ENCODE measurements at regions not wholly inside any gene's neighbourhood (a gene's known extent, or its start where the extent isn't known, plus 50 kb on each side); places are given as distances from the start of the nearest gene placed in this dataset.
"Not testable (repeated sequence)": the region's sequence is repeated elsewhere in the genome, so short reads cannot be mapped to it uniquely, and the experiment has no call there.

DNA sequence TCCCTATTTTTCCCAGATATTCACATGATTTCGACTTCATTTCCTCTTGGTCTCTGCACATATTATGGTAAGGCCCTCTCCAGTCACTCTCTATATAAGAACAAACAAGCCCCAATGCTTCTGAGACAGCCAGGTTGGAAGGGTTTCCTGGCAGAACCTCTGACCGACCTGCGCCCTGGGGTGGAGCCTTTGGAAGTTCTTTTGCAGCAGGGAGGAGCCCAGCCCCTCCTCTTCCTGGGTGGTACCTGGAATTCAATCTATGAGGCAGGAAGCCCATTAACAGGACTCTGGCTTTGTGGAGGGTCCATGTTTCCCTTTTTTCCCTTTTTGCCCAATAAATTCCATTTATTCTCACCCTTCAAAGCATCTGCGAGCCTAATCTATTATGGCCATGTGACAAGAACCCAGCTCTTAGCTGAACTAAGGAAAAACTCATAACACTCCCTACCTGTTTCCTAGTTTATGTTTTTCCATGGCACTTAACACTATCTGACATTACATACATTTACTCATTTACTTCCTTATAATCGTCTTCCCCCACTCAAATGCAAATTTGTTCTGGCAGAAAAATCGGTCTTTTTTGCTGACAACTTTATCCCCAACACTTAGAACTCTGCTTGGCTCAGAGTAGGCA lies 92.5 kb upstream of the FRMD4A start:
- no peak for DNase-seq

DNA sequence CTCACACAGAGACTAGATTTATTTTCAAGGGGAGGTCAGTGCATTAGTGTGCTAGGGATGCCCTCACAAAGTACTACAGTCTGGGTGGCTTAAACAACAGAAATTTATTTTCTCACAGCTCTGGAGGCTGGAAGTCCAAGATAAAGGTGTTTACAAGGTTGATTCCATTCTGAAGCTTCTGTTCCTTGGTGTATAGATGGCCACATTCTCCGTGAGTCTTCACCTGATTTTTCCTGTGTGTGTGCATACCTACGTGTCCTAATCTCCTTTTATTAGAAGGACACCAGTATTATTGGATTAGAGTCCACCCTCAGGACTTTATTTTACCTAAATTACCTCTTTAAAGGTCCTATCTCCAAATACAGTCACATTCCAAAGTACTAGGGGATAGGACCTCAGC lies 91.7 kb upstream of the FRMD4A start:
- no peak for DNase-seq

DNA sequence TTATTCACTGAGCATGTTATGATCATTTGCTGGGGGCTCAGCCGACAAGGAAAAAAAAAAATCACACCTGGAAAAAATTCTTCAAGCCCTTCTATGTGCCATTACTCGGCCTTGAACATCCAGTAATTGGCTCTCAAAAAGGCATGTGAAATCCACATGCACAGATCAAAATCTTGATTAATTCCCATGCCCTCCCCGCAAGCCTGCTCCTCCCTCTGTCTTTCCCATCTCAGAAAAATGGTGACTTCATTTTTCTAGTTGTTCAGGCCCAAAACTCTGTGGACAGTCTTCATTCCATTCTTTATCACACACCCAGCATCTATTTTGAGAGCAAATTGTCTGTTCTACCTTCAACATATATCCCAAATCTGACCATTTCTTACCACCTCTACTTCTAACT lies 91.2 kb upstream of the FRMD4A start:
- no peak for DNase-seq

GRCh38 chr10:14417336-14417735 lies 86.6 kb upstream of the FRMD4A start:
- not testable (repeated sequence) for DNase-seq

DNA sequence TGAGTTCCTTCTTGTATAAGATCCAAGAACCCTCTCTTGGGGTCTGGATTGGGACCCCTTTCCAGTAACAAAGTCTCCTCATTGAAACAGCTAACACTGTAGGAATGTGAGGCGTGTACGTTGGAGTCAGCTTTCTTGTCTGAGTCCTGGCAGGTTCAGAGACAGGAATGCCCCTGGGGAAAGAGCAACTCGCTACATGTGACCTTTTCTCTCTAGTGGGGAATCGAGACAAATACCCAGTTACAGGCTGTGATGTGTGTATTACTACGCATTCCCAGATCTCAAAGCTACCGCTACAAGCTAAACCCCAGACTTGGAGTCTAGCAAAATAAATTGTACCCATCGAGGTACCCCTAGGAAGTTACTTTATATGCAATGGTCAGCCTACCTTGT lies 85.6 kb upstream of the FRMD4A start:
- DNase-seq, result no peak

DNA sequence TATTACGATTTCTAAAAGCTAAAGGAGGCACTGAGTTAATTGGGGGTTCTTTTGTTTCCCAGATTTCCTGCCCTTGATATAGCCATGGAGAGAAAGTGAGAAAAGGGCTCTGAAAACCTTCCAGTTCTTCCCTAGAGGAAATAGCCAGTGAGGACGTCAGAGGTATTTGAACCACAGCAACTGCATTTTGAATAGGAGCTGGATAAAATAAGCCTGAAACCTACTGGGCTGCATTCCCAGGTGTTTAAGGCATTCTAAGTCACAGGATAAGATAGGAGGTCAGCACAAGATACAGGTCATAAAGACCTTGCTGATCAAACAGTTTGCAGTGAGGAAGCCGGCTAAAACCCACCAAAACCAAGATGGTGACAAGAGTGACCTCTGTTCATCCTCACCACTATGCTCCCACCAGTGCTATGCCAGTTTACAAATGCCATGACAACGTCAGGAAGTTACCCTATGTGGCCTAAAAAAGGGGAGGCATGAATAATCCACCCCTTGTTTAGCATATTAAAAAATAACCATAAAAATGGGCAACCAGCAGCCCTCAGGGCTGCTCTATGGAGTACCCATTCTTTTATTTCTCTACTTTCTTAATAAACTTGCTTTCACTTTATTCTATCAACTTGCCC lies 85.1 kb upstream of the FRMD4A start:
- no peak for DNase-seq

DNA sequence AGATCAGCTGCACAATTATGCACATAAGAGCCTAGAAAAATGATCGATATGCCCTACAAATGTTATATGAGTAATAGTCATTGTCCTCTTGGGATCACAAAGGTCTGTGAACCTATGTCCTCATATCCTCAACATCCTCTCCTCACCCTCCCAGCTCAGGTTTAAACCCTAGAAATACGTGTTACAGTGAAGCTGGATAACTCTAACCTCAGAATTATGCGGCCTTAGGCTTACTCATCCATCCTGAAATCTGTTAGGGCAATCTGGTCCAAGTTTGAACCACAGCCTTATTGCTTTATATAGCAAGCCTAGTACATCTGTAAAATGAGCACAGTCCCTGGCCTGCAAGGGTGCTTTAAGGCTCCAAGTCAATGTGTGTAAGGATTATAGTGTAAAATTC lies 84.2 kb upstream of the FRMD4A start:
- no peak for DNase-seq

GRCh38 chr10:14413523-14413922 lies 82.8 kb upstream of the FRMD4A start:
- DNase-seq, result no peak

GRCh38 chr10:14412624-14413023 lies 81.9 kb upstream of the FRMD4A start:
- DNase-seq, result no peak

DNA sequence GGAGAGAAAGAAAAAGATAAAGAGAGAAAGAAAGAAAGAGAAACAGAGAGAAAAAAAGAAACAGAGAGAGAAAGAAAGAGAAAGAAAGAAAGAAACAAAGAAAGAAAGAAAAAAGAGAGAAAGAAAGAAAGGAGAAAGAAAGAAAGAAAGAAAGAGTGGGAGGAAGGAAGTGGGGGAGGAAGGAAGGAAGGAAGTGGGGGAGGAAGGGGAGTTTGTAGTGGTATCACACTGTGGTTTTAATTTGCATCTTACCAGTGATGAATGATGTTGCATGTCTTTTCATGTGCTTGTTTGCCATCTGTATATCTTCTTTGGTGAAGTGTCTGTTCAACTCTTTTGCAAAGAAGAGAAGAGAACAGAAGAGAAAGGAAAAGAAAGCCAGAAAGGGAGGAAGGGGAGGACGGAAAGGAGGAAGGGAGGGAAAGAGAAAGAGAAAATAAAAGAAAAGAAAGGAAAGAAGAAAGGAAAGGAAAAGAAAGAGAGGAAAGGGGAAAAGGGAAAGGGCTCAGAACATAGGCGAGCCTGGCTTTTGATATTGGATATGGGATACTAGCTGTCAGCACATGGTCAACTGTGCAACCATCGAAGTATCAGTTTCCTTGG lies 79.2 kb upstream of the FRMD4A start:
- no peak for DNase-seq

GRCh38 chr10:14409247-14409646 lies 78.5 kb upstream of the FRMD4A start:
- DNase-seq, result no peak

- no peak for DNase-seq
Measured at GRCh38 chr10:14408139-14408538, 77.4 kb upstream of the FRMD4A start.

DNA sequence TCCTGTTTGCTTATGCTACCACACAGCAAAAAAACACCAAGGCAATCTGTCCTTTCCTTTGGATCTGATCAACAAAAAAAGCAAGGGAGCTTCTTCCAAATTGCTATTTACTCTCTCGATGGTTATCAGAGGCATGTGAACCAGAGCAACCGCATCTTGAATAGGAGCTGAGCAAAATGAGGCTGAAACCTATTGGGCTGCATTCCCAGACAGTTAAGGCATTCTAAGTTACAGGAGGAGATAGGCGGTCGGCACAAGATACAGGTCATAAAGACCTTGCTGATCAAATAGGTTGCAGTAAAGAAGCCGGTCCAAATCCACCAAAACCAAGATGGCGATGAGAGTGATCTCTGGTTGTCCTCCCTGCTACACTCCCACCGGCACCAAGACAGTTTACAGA lies 76.8 kb upstream of the FRMD4A start:
- no peak for DNase-seq

GRCh38 chr10:14405076-14406065 lies 74.6 kb upstream of the FRMD4A start:
- DNase-seq, result no peak

GRCh38 chr10:14403881-14404623 lies 73.3 kb upstream of the FRMD4A start:
- no peak for DNase-seq

- DNase-seq, result no peak
Measured at GRCh38 chr10:14403359-14403758, 72.6 kb upstream of the FRMD4A start.

DNA sequence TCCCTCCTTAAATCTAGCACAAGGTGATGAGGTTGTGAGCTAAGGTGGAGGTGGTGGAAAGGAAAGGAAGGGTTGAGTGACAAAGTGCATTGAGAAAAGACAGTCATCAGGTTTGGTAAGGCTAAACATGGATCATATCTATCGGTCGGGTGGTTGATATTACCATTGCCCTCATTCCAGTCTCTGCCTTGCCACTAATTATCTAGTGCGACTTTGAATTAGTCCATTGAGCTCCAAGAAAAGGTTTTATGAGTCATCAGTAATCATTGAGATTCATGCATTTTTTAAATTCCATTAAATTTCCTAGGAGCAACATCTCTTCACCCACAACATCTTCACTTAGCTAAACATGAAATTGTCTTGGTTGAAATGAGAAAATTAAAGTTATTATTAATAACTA lies 68.9 kb upstream of the FRMD4A start:
- no peak for DNase-seq

DNA sequence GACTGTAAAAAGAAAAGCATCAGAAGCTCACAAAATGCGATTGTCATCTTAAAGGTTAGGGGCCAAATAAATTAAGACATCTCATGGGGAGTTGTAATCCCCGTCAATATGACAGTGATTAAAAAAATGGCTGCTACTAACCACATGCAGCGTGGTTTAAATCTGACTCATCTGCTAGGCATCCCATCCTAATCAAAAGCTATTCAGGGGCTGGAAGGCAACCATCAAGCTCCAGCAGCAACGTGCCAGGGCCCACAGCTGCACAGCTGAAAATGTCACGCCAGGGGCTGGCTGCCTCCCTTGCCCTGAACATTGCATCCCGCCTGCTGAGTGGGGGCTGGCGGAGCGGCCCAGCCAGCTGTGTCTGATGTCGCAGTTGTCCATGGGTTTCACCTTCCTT lies 66.3 kb upstream of the FRMD4A start:
- DNase-seq, result peak; percentile 12

GRCh38 chr10:14396411-14397048 lies 65.8 kb upstream of the FRMD4A start:
- DNase-seq, result no peak

GRCh38 chr10:14394179-14394578 lies 63.5 kb upstream of the FRMD4A start:
- no peak for DNase-seq

GRCh38 chr10:14391342-14391741 lies 60.6 kb upstream of the FRMD4A start:
- no peak for DNase-seq

GRCh38 chr10:14389981-14390590 lies 59.4 kb upstream of the FRMD4A start:
- no peak for DNase-seq

All from GOT3 (cell line).